ENCODE measurements at regions not wholly inside any gene's neighbourhood (a gene's known extent, or its start where the extent isn't known, plus 50 kb on each side); places are given as distances from the start of the nearest gene placed in this dataset.
"Not testable (repeated sequence)": the region's sequence is repeated elsewhere in the genome, so short reads cannot be mapped to it uniquely, and the experiment has no call there.

DNA sequence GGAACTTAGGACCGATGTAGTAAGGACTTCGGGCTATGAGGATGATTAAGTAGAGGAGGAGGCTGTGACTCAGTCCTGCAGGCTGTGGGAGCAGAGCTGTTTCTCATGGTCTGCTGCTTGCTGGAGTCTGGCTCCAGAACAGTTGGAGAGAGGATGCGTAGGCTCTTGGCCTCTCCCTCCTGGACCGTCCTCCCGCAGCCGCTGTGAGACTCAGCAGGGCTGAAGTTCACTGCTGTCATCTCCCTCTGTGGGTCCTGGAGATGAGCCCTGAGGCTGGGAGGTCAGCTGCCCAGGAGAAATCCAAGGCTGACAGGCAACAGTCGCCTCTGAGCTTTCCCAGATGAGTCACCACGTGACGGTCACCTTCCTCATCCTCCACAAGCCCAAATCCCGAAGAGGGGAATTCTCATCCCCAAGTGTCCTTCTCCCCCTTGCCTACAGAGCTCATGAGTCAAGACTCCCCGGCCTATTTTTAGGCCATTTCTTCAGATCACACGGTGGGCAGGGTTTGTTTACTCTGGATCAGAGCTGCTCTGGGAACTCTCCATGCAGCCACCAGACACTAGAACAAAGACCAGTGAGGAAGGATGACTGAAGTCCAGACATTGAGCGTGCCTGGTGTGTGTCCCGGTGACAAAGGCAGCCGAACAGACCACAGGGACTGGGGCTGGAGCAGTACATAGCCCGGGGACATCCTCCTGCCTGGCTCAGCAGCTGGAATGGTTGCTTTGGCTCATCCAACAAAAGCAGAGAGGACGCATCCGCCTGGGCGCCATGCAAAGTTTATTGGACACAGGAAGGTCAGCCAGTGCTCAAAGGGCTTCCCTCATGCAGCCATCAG lies 137.3 kb upstream of the ZNF469 start:
- TF ChIP-seq, protein P1, sequence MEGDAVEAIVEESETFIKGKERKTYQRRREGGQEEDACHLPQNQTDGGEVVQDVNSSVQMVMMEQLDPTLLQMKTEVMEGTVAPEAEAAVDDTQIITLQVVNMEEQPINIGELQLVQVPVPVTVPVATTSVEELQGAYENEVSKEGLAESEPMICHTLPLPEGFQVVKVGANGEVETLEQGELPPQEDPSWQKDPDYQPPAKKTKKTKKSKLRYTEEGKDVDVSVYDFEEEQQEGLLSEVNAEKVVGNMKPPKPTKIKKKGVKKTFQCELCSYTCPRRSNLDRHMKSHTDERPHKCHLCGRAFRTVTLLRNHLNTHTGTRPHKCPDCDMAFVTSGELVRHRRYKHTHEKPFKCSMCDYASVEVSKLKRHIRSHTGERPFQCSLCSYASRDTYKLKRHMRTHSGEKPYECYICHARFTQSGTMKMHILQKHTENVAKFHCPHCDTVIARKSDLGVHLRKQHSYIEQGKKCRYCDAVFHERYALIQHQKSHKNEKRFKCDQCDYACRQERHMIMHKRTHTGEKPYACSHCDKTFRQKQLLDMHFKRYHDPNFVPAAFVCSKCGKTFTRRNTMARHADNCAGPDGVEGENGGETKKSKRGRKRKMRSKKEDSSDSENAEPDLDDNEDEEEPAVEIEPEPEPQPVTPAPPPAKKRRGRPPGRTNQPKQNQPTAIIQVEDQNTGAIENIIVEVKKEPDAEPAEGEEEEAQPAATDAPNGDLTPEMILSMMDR (IDR thresholded peaks at IDR 0.05), result not testable (repeated sequence)
- peak in 1 of 2 donors; percentile 38 for TF ChIP-seq POLR2A (IDR thresholded peaks at IDR 0.05)

Measured in adrenal gland (tissue), 5 donors.